ENCODE measurements at regions not wholly inside any gene's neighbourhood (a gene's known extent, or its start where the extent isn't known, plus 50 kb on each side); places are given as distances from the start of the nearest gene placed in this dataset.
A peak's percentile ranks its signal among the peaks of the same experiment; 100 is the strongest.
"Not testable (repeated sequence)": the region's sequence is repeated elsewhere in the genome, so short reads cannot be mapped to it uniquely, and the experiment has no call there.

DNA sequence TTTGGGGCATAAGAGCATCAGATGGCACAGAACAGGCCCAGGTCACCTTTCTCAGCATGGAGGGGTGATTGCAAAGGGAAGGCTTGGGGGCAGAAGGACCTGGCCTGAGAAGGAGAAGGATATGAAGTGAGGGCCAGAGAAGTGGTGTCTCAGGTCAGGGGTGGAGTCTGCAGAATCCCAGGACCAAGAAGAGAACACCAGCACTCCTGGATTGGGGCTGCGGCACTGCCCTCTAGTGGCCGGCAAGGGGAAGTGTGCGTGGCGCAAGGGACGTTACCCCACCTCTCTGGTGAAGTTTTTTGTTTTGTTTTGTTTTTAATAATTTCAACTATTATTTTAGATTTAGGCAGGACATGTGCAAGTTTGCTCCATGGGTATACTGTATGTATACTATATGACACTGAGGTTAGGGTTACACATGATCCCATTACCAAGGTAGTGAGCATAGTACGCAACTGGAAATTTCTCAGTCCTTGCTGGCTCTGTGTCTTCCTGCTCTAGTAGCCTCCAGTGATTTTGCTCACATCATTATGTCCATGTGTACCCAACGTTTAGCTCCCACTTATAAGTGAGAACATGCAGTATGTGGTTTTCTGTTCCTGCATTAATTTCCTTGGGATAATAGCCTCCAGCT lies 1548.6 kb downstream of the EFNA5 start:
- peak; percentile 57 for DNase-seq (ENCODE audit: low spot score)

DNA sequence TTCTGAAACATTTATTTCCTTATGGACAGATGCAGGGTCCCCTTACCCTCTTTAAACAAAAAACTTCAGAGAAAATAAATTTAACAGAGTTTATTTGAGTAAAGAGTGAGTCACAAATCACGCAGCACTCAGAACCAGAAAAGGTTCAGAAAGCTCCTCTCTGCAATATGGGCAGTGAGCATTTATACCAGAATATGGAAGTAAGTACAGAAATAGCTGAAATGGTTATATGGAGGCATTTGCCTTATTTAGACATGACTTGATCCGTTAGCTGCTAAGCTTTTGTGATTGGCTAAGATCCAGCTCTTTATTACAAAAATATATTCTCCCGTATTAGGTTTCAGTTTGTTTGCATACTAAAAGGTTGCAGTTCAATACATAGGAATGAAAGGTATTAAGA lies 1554.1 kb downstream of the EFNA5 start:
- no peak for DNase-seq (ENCODE audit: low spot score)

DNA sequence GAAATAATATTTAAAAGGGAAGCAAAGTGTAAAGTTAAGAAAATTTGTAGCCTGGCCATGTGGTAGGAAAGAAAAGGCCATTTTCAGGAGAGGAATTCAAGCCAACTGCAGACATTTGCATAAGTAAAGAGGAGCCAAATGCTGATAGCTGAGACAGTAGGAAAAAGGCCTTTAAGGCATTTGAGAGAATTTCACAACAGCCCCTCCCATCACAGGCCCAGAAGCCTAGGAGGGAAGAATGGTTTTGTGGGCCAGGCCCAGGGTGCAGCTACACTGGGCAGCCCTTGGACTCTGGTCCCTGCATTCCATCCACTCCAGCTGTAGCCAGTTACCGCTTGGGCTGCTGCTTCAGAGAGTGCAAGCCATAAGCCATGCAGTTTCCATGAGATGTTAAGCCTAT lies 1556.8 kb downstream of the EFNA5 start:
- no peak for DNase-seq (ENCODE audit: low spot score)

DNA sequence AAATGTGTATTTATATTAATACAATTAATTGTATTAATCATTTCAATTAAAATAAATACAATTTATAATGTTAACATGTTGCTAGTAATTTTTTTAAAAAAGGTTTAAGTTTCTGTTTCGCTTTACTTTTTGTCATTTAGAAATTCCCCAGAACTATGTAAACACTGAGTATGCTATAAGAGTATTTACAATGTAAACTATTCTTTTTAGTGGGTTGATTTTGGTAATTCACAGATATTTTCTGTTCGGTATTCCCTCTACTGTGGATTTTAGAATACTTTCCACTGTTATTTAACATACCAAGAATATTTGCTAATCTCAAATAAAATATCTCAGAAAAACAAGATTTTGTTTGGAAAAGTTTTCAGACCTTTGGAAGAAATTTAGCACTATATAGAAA lies 1564.4 kb downstream of the EFNA5 start:
- no peak for DNase-seq (ENCODE audit: low spot score)

DNA sequence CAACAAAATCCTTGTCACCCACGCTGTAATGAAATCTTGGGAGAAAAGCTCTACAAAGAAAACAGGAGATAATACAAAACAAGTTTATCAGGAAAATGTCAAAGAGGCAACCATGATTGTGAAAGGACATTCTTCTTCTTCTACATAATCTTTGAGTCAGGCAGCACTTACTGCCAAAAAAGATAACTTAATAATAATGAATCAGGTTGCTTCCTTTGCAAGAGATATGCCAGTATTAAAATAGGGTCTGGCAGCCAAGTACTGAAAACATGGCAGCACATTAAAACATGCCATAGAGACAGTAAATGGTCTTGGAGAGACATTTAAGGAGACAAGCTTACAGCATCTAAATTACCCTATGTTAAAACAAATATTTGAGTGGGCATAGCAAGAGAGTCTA lies 1573.4 kb downstream of the EFNA5 start:
- DNase-seq (ENCODE audit: low spot score), result no peak

DNA sequence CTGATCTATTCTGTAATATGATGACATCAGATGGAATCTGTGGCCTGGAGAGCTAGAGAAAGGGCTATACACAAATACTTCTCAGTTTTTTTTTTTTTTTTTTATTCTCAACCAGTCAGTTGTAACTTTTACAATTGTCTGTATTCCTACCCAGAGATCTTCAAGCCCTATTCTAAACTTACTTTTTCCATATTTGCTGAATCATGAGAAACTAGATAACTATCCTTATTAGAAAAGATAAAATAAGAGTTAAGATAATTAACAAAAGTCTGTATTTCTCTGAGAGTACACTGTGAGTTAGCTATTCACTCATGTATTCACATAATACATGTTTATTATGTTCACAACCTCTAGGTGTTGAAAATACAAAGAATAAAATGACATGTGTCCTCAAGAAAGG lies 1575.9 kb downstream of the EFNA5 start:
- no peak for DNase-seq (ENCODE audit: low spot score)

DNA sequence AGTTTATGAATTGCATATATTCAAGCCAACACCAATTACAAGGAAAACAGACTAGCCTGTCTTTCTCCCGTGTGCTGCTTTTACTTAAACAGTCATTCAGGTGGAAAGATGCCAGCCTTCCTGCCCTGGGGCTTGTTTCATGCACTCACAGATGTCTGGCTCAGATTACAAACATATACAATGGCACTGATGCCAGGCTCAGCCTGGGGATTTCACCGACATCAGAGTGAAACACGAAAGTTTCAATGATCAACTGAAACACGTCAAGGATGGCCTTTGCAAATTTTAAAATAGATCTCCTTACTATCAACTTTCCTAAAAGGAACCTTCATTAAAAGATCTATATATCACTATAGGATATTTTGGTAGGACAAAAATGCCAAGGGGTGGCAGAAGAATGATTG lies 1576.5 kb downstream of the EFNA5 start:
- no peak for DNase-seq (ENCODE audit: low spot score)

DNA sequence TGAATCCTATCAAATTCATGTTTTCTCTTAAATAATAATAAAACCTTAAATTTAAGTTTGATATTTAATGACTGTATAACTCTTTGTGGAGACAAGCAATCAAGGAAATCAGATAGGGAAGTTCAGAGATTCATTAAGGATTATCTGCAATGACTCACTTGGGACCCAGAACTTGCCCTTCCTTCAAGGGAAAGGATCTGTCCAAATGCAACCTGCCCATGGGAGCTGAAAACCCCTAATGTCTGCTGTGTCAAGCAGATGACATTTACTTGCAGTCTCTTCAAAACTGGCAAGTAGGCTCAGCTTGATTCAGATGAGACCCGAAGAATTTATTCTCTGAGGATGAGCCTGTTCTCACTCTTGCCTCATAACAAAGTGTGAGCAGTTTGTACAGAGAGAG lies 1577.6 kb downstream of the EFNA5 start:
- no peak for DNase-seq (ENCODE audit: low spot score)

DNA sequence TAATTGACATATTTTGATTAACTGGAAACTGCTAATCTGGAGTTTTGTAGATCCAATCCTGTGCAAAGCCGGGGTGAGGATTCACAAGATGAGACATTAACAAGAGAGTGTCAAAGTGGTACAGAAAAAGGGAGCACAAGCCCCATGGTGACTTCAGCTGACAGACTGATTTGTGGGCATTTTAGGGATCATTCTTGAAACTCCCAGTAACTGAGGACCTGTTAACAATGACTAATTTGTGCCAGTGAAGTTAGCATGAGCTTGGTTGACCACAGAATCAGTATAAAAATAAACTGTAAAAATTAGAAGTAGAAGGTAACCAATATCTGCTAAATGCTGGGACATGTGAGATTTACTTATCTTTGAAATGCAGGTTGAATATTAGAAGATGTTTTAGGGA lies 1578.3 kb downstream of the EFNA5 start:
- DNase-seq (ENCODE audit: low spot score), result no peak

DNA sequence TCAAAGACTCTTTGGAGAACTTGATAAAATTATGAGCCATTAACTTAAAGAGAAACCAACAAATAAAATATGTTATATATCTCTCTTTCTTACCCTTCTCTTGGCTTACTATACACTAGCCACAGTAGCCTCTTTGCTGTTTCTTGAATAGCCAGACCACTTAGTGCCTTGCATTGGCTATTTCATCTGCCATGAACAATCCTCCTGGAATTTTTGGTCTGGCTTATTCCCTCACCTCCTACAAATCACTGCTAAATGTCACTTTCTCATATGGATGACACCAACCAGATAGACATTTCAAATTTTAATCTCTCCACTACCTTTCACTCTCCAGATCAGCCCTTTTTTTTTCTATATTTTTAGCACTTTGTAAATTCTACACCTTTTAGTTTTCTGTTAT lies 1581.7 kb downstream of the EFNA5 start:
- no peak for DNase-seq (ENCODE audit: low spot score)

DNA sequence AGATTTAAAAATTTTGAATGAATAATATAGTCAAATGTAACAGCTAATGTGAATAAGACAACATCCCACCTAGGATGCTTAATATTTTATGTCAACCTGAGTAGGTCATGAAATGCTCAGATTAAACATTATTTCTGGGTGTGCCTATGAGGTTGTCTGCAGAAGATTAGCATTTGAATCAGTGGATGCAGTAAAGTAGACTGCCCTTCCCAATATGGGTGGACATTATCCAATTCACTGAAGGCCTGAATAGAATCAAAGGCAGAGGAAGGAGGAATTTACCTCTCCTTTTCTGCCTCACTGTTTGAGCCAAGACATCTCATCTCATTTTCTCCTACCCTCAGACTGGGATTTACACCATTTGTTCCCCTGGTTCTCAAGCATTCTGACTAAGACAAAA lies 1582.3 kb downstream of the EFNA5 start:
- no peak for DNase-seq (ENCODE audit: low spot score)

DNA sequence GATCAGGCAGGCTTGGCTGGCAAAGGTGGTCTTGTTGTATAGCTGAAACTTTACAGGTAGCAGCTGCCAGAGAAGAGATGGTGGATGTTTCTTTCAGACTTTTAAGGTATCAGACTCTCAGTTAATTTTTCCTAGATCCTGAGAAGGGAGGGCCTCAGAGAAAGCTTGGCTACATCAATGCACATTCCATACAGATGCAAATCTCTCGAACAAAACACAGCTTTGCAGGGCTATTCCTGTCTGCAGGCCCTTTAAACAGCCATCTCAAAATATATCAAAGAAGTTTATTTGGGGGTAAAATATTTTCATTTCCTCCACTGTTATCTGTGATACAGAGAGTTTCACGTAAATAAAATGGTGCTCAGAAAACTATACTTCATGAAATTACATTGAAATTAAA lies 1584.4 kb downstream of the EFNA5 start:
- no peak for DNase-seq (ENCODE audit: low spot score)

DNA sequence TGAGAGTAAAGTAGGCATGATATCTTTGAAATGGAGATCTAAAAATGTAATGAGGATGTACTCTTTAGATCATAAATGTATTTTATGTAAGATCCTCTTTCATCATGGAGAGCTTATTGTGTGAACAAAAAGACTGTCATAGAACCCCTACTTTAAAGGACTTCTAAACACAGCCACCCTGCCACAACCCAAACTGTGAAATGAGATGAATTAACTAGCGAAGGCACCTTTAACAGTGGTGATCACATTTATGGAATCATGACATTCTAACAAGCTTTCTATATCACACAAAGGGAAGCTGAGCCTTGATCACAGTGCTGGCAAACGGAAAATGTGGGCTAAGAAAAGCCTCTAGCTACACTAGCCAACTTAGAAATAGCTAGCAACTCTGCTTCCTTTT lies 1585.2 kb downstream of the EFNA5 start:
- no peak for DNase-seq (ENCODE audit: low spot score)

DNA sequence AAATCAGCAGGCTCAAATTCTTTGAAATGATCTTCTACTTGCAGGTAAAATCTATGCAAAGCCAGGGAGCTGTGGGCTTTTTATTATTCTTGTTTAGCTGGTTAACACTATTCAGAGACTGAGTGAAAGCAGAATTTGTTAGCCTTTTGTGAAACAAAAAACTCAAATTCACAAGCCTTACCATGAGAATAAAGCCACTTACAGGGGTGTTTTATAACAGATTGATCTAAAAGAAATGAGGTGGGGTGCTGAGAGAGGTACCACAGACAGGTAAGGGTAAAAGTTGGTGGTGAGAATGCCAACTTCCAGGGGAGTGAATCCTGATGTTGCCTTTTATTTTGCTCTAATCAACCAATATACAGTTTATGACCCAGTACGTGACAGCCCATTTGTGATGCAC lies 1585.6 kb downstream of the EFNA5 start:
- DNase-seq (ENCODE audit: low spot score), result no peak

DNA sequence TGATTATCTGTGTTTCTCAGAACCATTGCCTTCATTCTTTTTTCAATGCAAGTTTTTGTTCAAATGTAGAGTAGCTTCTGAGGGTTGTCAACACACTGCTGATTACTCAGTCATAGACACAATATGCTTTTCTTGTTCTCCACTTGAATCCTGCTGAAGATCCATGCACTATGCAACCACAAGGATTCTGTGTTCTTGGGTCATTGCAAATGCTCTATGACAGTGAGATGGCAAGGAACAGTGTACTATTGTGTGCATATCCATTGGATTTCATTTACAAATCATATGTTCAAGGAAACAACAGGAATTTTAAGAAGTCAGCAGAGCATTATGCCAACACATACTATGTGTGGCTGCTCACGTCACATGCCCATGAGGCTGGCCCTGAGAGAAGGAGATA lies 1590.2 kb downstream of the EFNA5 start:
- DNase-seq (ENCODE audit: low spot score), result no peak

DNA sequence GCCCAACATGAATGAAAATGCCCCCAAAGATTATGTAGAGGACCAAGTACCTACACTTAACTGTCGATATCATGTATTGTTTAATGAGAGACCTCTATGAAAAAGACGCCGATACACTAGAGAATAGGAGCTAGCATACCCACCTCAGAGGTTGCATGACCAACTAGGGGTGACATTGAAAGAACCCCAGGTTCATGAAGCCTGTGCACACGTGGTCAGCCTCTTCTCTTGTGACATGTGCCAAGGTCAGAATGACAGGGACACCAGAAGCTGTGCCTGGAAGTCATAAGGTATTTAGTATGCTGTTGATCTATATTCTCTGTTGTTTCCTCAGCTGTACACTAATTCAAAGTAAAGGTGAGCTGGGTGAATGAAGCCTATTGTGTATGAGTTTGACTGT lies 1594.1 kb downstream of the EFNA5 start:
- no peak for DNase-seq (ENCODE audit: low spot score)

DNA sequence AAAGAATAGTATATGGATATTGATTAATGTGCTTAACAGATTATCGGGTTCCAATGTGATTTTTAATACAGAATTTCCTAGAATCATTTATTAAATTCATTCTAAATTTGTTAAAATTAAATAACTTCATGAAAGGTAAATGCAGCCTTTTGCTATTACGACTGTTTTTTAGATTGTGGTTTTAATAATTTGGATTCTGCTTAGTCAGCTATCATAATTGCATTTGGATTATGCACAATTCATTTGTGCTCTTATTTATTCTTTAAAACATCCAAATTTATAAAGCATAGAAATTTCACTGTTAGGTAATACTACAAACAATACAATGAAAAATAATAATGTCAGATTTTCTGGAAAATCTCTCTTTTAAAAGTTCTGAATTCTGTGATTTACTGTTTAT lies 1598.5 kb downstream of the EFNA5 start:
- no peak for DNase-seq (ENCODE audit: low spot score)

DNA sequence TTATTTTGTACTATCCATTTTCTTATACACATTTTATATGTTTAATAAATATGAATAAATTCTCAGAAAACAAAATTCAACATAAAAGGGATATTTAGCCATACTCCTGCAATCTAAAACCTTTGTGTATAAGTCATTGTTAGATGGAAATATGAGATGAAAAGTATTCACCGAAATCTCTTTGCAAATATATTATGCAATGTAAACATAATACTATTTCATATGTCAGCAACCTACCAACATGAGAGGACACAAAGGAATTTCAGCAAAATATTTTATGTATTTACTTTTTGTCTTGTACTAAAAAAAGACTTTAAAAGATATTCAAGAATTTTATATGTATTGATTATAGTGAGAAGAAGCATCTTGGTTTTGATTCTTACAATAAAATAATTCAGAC lies 1623.4 kb downstream of the EFNA5 start:
- DNase-seq (ENCODE audit: low spot score), result no peak

DNA sequence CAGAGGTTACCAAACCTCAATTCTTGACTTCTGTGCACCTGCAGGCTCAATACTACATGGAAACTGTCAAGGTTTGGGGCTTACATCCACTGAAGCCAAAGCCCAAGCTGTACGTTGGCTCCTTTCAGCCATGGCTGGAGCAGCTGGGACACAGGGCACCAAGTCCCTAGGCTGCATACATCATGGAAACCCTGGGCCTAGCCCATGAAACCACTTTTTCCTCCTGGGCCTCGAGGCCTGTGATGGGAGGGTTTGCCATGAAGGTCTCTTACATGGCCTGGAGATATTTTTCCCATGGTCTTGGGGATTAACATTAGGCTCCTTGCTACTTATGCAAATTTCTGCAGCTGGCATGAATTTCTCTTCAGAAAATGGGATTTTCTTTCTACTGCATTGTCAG lies 1638.7 kb downstream of the EFNA5 start:
- not testable (repeated sequence) for DNase-seq (ENCODE audit: low spot score)

DNA sequence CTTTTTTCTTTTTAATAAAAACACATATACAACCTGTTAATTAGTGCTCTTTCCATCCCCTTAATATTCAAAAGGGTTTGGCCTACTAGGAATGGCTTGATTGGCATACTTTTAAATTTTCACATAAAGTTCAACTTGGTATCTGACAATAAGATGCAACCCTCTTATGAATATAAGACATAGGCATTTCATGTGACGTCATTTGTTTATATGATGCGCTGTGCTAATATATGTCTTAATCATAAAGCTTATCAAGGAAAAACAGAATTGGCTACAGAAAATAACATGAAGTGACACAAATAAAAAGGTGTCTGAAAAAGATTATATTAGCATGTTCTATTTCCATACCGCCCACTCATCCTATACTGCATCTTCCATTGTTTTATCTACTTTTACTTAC lies 1642.4 kb downstream of the EFNA5 start:
- no peak for DNase-seq (ENCODE audit: low spot score)

DNA sequence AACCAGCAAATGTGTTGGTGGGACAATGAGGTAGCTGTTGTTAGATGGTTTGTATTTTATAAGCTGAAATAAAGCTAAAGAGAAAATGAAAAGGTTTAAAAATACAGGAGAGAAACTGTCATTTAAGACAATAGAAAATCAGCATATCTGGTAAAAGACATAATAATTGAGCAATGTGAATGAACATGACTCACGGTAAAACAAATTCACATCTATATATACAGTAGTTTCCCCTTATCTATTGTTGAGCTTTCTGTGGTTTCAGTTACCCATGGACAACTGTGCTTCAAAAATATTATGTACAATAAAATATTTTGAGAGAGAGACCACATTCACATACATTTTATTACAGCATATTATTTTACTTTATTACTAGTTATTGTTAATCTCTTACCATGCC lies 1649.8 kb downstream of the EFNA5 start:
- DNase-seq (ENCODE audit: low spot score), result no peak

DNA sequence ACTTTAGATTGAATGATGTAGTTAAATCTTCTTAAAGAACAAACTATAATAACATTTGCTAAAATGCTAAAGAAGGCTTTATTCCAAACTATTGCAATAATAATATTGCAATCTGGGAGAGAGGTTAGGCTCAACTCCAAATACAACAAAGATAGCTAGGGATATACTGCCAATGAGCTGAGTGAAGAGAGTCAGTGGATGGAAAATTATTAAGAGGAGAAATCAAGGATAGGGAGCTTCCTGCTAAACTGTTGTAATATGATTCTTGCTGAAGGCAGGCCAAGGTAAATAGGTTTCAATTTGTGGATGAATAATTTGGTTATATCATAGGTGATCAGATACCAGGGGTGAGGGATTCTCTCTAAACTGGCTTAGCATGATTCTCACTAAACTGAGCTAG lies 1651.5 kb downstream of the EFNA5 start:
- no peak for DNase-seq (ENCODE audit: low spot score)

DNA sequence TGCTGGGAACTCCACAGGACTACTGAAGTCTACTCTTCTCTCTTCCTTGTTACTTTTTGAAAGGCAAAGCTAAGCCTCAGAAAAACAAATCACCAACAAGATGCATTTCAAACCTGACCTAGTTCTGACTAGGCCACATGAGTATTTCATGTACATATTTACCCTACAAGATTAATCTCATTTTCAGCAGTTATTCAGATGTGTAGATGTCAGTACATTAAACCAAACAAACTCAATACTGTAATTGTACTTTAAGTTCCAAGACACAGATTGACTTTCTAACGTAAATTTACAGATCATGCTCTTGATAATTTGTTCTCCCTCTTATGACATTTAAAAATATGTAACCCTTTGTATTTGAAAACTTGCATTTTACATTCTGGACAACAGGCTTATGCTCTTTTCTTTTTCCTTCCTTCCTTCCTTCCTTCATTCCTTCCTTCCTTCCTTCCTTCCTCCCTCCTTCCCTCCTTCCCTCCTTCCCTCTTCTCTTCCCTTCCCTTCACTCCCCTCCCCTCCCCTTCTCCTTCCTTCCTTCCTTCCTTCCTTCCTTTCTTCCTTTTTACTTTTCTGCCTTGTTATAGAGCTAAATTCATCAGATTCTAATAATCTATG lies 1653.4 kb downstream of the EFNA5 start:
- DNase-seq (ENCODE audit: low spot score), result no peak

DNA sequence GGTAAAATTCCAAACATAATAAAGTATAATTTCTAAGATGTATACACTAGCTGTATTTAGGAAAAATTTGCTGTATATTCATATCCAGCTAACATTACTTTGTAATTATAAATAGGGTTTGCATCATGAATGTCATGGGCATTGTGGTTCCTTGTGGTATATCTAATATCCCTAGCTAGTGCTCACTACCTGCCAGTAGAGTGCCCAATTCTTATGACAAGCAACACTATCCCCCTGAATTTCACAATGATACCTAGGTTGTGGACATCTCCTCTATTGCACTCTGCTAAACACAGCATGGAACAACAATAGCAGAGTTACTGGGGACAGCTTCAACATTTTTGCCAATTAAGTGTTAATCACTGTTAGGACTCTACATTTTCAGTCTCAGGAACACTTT lies 1656.5 kb downstream of the EFNA5 start:
- no peak for DNase-seq (ENCODE audit: low spot score)

DNA sequence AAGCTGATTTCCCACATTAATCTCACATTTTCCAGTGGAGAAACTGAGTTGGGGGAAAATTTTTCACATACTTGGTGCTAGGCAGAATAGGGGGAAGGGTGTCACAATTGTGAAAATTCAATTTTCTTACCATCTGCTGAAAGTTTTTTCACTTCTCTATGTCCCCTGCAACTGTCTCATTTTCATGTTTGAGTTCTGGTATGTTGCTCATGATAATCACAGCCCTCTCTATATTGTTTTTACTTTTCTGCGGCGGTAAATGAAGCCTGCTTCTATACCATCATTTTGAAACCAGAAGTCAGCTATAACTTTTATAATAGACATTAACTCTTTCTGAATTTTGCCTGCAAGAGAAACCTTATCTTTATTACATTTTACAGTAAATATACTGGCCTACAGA lies 1664.5 kb downstream of the EFNA5 start:
- no peak for DNase-seq (ENCODE audit: low spot score)

Data from ecto neural progenitor cell (in vitro differentiated cells).